ENCODE measurements at regions not wholly inside any gene's neighbourhood (a gene's known extent, or its start where the extent isn't known, plus 50 kb on each side); places are given as distances from the start of the nearest gene placed in this dataset.

- TF ChIP-seq CTCF (IDR thresholded peaks at IDR 0.05) (no peak), SMAD3 (CRISPR knock-in tag; IDR thresholded peaks at IDR 0.05; ENCODE audit: borderline replicate concordance) (no peak), EMX1 (CRISPR knock-in tag; IDR thresholded peaks at IDR 0.05) (no peak), ZNF263 (CRISPR knock-in tag; IDR thresholded peaks at IDR 0.05; ENCODE audit: low read depth) (no peak), ZNF512 (CRISPR knock-in tag; IDR thresholded peaks at IDR 0.05; ENCODE audit: borderline replicate concordance) (no peak), ARID4B (CRISPR knock-in tag; IDR thresholded peaks at IDR 0.05; ENCODE audit: borderline replicate concordance) (no peak), JUN (CRISPR knock-in tag; IDR thresholded peaks at IDR 0.05) (no peak)
Observed at GRCh38 chr13:99878921-99879610, 92.5 kb downstream of the ZIC5 start.
